ENCODE measurements at regions not wholly inside any gene's neighbourhood (a gene's known extent, or its start where the extent isn't known, plus 50 kb on each side); places are given as distances from the start of the nearest gene placed in this dataset.

- Histone ChIP-seq H3K9me3 (ENCODE audit: control insufficient read depth in 1 of 2, low read length in 2 of 2) (peaks cover 0 to 4% of the 10 kb centered on the region in 2 donors), H3K36me3 (ENCODE audit: control insufficient read depth in 1 of 2, insufficient read depth in 2 of 2, low read length in 2 of 2) (no peaks in the 10 kb centered on the region), H3K4me3 (ENCODE audit: low read depth in 1 of 2, low read length in 2 of 2) (no peak overlapping the region), H3K27me3 (ENCODE audit: low read depth, low read length) (no peaks in the 10 kb centered on the region), H3K27ac (ENCODE audit: low read length) (no peak overlapping the region), H3K4me1 (ENCODE audit: control insufficient read depth in 1 of 2, insufficient read depth in 2 of 2, low read length in 2 of 2) (no peaks in the 10 kb centered on the region)
Measured at GRCh38 chr13:69418319-69418718, 689.3 kb upstream of the ATXN8OS start.

GRCh38 chr13:69410761-69411160 lies 696.9 kb upstream of the ATXN8OS start:
- no peak overlapping the region for H3K4me3 ChIP-seq (ENCODE audit: low read depth in 1 of 2, low read length in 2 of 2)
- no peaks in the 10 kb centered on the region for H3K36me3 ChIP-seq (ENCODE audit: control insufficient read depth in 1 of 2, insufficient read depth in 2 of 2, low read length in 2 of 2)
- no peaks in the 10 kb centered on the region for H3K4me1 ChIP-seq (ENCODE audit: control insufficient read depth in 1 of 2, insufficient read depth in 2 of 2, low read length in 2 of 2)
- H3K27ac ChIP-seq (ENCODE audit: low read length), result no peak overlapping the region
- H3K27me3 ChIP-seq (ENCODE audit: low read depth, low read length), result no peaks in the 10 kb centered on the region
- no peaks in the 10 kb centered on the region for H3K9me3 ChIP-seq (ENCODE audit: control insufficient read depth in 1 of 2, low read length in 2 of 2)

- Histone ChIP-seq H3K9me3 (ENCODE audit: control insufficient read depth in 1 of 2, low read length in 2 of 2) (no peaks in the 10 kb centered on the region), H3K36me3 (ENCODE audit: control insufficient read depth in 1 of 2, insufficient read depth in 2 of 2, low read length in 2 of 2) (no peaks in the 10 kb centered on the region), H3K27me3 (ENCODE audit: low read depth, low read length) (no peaks in the 10 kb centered on the region), H3K27ac (ENCODE audit: low read length) (no peak overlapping the region), H3K4me1 (ENCODE audit: control insufficient read depth in 1 of 2, insufficient read depth in 2 of 2, low read length in 2 of 2) (no peaks in the 10 kb centered on the region), H3K4me3 (ENCODE audit: low read depth in 1 of 2, low read length in 2 of 2) (no peak overlapping the region)
Measured at GRCh38 chr13:69391756-69392155, 715.9 kb upstream of the ATXN8OS start.

- no peaks in the 10 kb centered on the region for H3K36me3 ChIP-seq (ENCODE audit: control insufficient read depth in 1 of 2, insufficient read depth in 2 of 2, low read length in 2 of 2)
- H3K27me3 ChIP-seq (ENCODE audit: low read depth, low read length), result no peaks in the 10 kb centered on the region
- H3K9me3 ChIP-seq (ENCODE audit: control insufficient read depth in 1 of 2, low read length in 2 of 2), result no peaks in the 10 kb centered on the region
- H3K27ac ChIP-seq (ENCODE audit: low read length), result no peak overlapping the region
- H3K4me1 ChIP-seq (ENCODE audit: control insufficient read depth in 1 of 2, insufficient read depth in 2 of 2, low read length in 2 of 2), result no peaks in the 10 kb centered on the region
- no peak overlapping the region for H3K4me3 ChIP-seq (ENCODE audit: low read depth in 1 of 2, low read length in 2 of 2)
Measured at GRCh38 chr13:69389899-69390298, 717.7 kb upstream of the ATXN8OS start.

- no peaks in the 10 kb centered on the region for H3K36me3 ChIP-seq (ENCODE audit: control insufficient read depth in 1 of 2, insufficient read depth in 2 of 2, low read length in 2 of 2)
Measured at GRCh38 chr13:69373747-69374425, 733.7 kb upstream of the ATXN8OS start.

GRCh38 chr13:69363360-69363759 lies 744.3 kb upstream of the ATXN8OS start:
- Histone ChIP-seq H3K27me3 (ENCODE audit: low read depth, low read length) (no peaks in the 10 kb centered on the region), H3K36me3 (ENCODE audit: control insufficient read depth in 1 of 2, insufficient read depth in 2 of 2, low read length in 2 of 2) (no peaks in the 10 kb centered on the region), H3K27ac (ENCODE audit: low read length) (no peak overlapping the region), H3K4me1 (ENCODE audit: control insufficient read depth in 1 of 2, insufficient read depth in 2 of 2, low read length in 2 of 2) (no peaks in the 10 kb centered on the region), H3K9me3 (ENCODE audit: control insufficient read depth in 1 of 2, low read length in 2 of 2) (no peaks in the 10 kb centered on the region), H3K4me3 (ENCODE audit: low read depth in 1 of 2, low read length in 2 of 2) (no peak overlapping the region)

More at GRCh38 chr13:69373747-69374425, 733.7 kb upstream of the ATXN8OS start:
- Histone ChIP-seq H3K9me3 (ENCODE audit: control insufficient read depth in 1 of 2, low read length in 2 of 2) (no peaks in the 10 kb centered on the region), H3K4me3 (ENCODE audit: low read depth in 1 of 2, low read length in 2 of 2) (no peak overlapping the region), H3K27ac (ENCODE audit: low read length) (no peak overlapping the region), H3K27me3 (ENCODE audit: low read depth, low read length) (no peaks in the 10 kb centered on the region), H3K4me1 (ENCODE audit: control insufficient read depth in 1 of 2, insufficient read depth in 2 of 2, low read length in 2 of 2) (no peaks in the 10 kb centered on the region)

- no peak overlapping the region for H3K27ac ChIP-seq (ENCODE audit: low read length)
- H3K9me3 ChIP-seq (ENCODE audit: control insufficient read depth in 1 of 2, low read length in 2 of 2), result no peaks in the 10 kb centered on the region
- no peaks in the 10 kb centered on the region for H3K27me3 ChIP-seq (ENCODE audit: low read depth, low read length)
- H3K4me3 ChIP-seq (ENCODE audit: low read depth in 1 of 2, low read length in 2 of 2), result no peak overlapping the region
- H3K4me1 ChIP-seq (ENCODE audit: control insufficient read depth in 1 of 2, insufficient read depth in 2 of 2, low read length in 2 of 2), result no peaks in the 10 kb centered on the region
- no peaks in the 10 kb centered on the region for H3K36me3 ChIP-seq (ENCODE audit: control insufficient read depth in 1 of 2, insufficient read depth in 2 of 2, low read length in 2 of 2)
Measured at GRCh38 chr13:69331245-69331644, 776.4 kb upstream of the ATXN8OS start.

- Histone ChIP-seq H3K4me1 (ENCODE audit: control insufficient read depth in 1 of 2, insufficient read depth in 2 of 2, low read length in 2 of 2) (no peaks in the 10 kb centered on the region), H3K27me3 (ENCODE audit: low read depth, low read length) (no peaks in the 10 kb centered on the region), H3K4me3 (ENCODE audit: low read depth in 1 of 2, low read length in 2 of 2) (no peak overlapping the region), H3K27ac (ENCODE audit: low read length) (no peak overlapping the region), H3K36me3 (ENCODE audit: control insufficient read depth in 1 of 2, insufficient read depth in 2 of 2, low read length in 2 of 2) (no peaks in the 10 kb centered on the region), H3K9me3 (ENCODE audit: control insufficient read depth in 1 of 2, low read length in 2 of 2) (no peaks in the 10 kb centered on the region)
Measured at GRCh38 chr13:69324090-69324886, 783.3 kb upstream of the ATXN8OS start.

- Histone ChIP-seq H3K4me1 (ENCODE audit: control insufficient read depth in 1 of 2, insufficient read depth in 2 of 2, low read length in 2 of 2) (no peaks in the 10 kb centered on the region), H3K27ac (ENCODE audit: low read length) (no peak overlapping the region), H3K4me3 (ENCODE audit: low read depth in 1 of 2, low read length in 2 of 2) (no peak overlapping the region), H3K9me3 (ENCODE audit: control insufficient read depth in 1 of 2, low read length in 2 of 2) (no peaks in the 10 kb centered on the region), H3K36me3 (ENCODE audit: control insufficient read depth in 1 of 2, insufficient read depth in 2 of 2, low read length in 2 of 2) (no peaks in the 10 kb centered on the region), H3K27me3 (ENCODE audit: low read depth, low read length) (no peaks in the 10 kb centered on the region)
Measured at GRCh38 chr13:69319656-69320055, 788.0 kb upstream of the ATXN8OS start.

- Histone ChIP-seq H3K4me1 (ENCODE audit: control insufficient read depth in 1 of 2, insufficient read depth in 2 of 2, low read length in 2 of 2) (no peaks in the 10 kb centered on the region), H3K27ac (ENCODE audit: low read length) (no peak overlapping the region), H3K9me3 (ENCODE audit: control insufficient read depth in 1 of 2, low read length in 2 of 2) (no peaks in the 10 kb centered on the region)
Measured at GRCh38 chr13:69315039-69315438, 792.6 kb upstream of the ATXN8OS start.

GRCh38 chr13:69306766-69307165 lies 800.9 kb upstream of the ATXN8OS start:
- Histone ChIP-seq H3K4me3 (ENCODE audit: low read depth in 1 of 2, low read length in 2 of 2) (no peak overlapping the region), H3K36me3 (ENCODE audit: control insufficient read depth in 1 of 2, insufficient read depth in 2 of 2, low read length in 2 of 2) (no peaks in the 10 kb centered on the region), H3K27ac (ENCODE audit: low read length) (no peak overlapping the region), H3K9me3 (ENCODE audit: control insufficient read depth in 1 of 2, low read length in 2 of 2) (no peaks in the 10 kb centered on the region), H3K4me1 (ENCODE audit: control insufficient read depth in 1 of 2, insufficient read depth in 2 of 2, low read length in 2 of 2) (no peaks in the 10 kb centered on the region), H3K27me3 (ENCODE audit: low read depth, low read length) (no peaks in the 10 kb centered on the region)

More at GRCh38 chr13:69315039-69315438, 792.6 kb upstream of the ATXN8OS start:
- Histone ChIP-seq H3K4me3 (ENCODE audit: low read depth in 1 of 2, low read length in 2 of 2) (no peak overlapping the region), H3K36me3 (ENCODE audit: control insufficient read depth in 1 of 2, insufficient read depth in 2 of 2, low read length in 2 of 2) (no peaks in the 10 kb centered on the region), H3K27me3 (ENCODE audit: low read depth, low read length) (no peaks in the 10 kb centered on the region)

Data from muscle layer of duodenum (tissue), 2 donors.